ENCODE measurements at regions not wholly inside any gene's neighbourhood (a gene's known extent, or its start where the extent isn't known, plus 50 kb on each side); places are given as distances from the start of the nearest gene placed in this dataset.

DNA sequence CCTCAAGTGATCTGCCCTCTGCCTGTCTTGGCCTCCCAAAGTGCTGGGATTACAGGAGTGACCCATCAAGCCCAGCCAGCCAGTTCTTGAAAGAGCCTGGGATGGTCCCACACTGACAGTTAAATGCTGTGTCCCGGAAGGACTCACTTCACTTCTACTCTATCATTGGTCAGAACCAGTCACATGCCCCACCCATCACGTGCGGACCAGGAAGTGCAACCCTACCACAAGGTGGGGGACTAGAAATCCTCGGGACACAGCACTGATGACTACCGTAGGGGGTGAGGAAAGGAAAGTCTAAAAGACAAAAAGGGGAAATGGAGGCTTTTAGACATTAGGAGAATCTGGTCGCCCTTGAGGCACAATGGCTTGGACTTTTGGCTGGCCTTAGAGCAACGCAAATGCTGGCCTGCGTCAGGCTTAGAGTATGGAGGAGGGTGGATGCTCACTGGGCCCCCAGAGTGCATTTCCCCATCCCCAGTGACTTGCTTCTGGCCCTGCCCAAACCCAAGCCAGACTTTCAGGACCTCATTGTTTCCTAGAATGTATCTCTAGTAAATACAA, 207.7 kb downstream of the TTC8 start:
- Histone ChIP-seq H3K27ac (ENCODE audit: insufficient read depth, low read length) (no peak overlapping the region), H3K23ac (ENCODE audit: low read depth, low read length) (no peak overlapping the region), H3K4me2 (ENCODE audit: low read depth, low read length) (no peak overlapping the region), H3K56ac (ENCODE audit: extremely low read depth, insufficient read depth, low read length) (no peak overlapping the region), H3K4me1 (ENCODE audit: control insufficient read depth, insufficient read depth, low read length) (no peaks in the 10 kb centered on the region), H2AFZ (replicated peaks; ENCODE audit: low read length, poor library complexity) (no peak overlapping the region), H3K9ac (ENCODE audit: low read depth, low read length) (no peak overlapping the region), H4K8ac (ENCODE audit: low read depth in 2 of 2, low read length in 2 of 2) (no peak overlapping the region), H4K20me1 (ENCODE audit: insufficient read depth, low read length) (no peaks in the 10 kb centered on the region), H2BK5ac (ENCODE audit: low read depth, low read length, poor library complexity, severe bottlenecking) (no peak overlapping the region), H2BK120ac (ENCODE audit: low read depth, low read length) (no peak overlapping the region), H3K36me3 (ENCODE audit: control insufficient read depth, insufficient read depth, low read length) (no peaks in the 10 kb centered on the region), H3K9me1 (ENCODE audit: insufficient read depth, low read length) (no peaks in the 10 kb centered on the region), H4K91ac (ENCODE audit: insufficient read depth, low read depth, low read length) (no peak overlapping the region), H3K4me3 (ENCODE audit: insufficient read depth, low read depth, low read length) (no peak overlapping the region), H4K5ac (ENCODE audit: low read depth, low read length) (no peak overlapping the region), H2BK15ac (ENCODE audit: low read depth, low read length) (no peak overlapping the region), H2BK20ac (ENCODE audit: low read depth, low read length) (no peak overlapping the region), H3K14ac (replicated peaks; ENCODE audit: low read depth, low read length) (no peak overlapping the region), H3K18ac (ENCODE audit: low read depth, low read length) (no peak overlapping the region), H3K4ac (ENCODE audit: low read depth, low read length) (no peak overlapping the region), H2AK5ac (ENCODE audit: low read depth, low read length) (no peak overlapping the region), H2AK9ac (replicated peaks; ENCODE audit: low read depth, low read length, poor library complexity) (no peak overlapping the region), H3K79me1 (ENCODE audit: low read depth in 1 of 2, low read length in 2 of 2) (no peaks in the 10 kb centered on the region), H3K9me3 (ENCODE audit: control insufficient read depth, insufficient read depth, low read length) (peaks cover 2% of the 10 kb centered on the region), H3K27me3 (ENCODE audit: control insufficient read depth, insufficient read depth, low read length) (no peaks in the 10 kb centered on the region; the same call in 1 of the 2 replicates)
- DNase-seq (no peak), ATAC-seq (ENCODE audit: low read depth) (no peak)
- POLR2A ChIA-PET (ENCODE audit: unreplicated experiment) = interaction anchor here (0.6 kb wide), 1 partner anchor 28 kb away, joined by 4 read pairs; no protein-coding TSS in a partner anchor
- CTCF ChIA-PET = no interaction called here
- no CpG with 5 or more reads among the region's 8 CpGs for WGBS, 2 experiments (ENCODE audit: extremely low coverage in 2 of 2, insufficient read length in 1 of 2)
- dilution Hi-C loops (cut with HindIII; ENCODE audit: low sequenced_read_pairs, unreplicated experiment) = no loop called here
- intact Hi-C loops (cut with micrococcal nuclease) = no loop called here
- in situ Hi-C loops (cut with MboI; ENCODE audit: low sequenced_read_pairs) = loop anchor here (25.0 kb wide), 1 partner anchor 730 kb away; no protein-coding TSS in a partner anchor
- no TSS peak for BruUV-seq (replicated peaks)
- TF ChIP-seq, protein P1, sequence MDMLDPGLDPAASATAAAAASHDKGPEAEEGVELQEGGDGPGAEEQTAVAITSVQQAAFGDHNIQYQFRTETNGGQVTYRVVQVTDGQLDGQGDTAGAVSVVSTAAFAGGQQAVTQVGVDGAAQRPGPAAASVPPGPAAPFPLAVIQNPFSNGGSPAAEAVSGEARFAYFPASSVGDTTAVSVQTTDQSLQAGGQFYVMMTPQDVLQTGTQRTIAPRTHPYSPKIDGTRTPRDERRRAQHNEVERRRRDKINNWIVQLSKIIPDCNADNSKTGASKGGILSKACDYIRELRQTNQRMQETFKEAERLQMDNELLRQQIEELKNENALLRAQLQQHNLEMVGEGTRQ (IDR thresholded peaks at IDR 0.05; ENCODE audit: low read depth, low read length) = peak; percentile 60; the same call in 1 of the 2 replicates
- TF ChIP-seq RAD21 (IDR thresholded peaks at IDR 0.05; ENCODE audit: low read length) = no peak

All from IMR-90 (cell line).